Upper lobe of left lung (tissue), 6 donors: ENCODE measurements at regions not wholly inside any gene's neighbourhood (a gene's known extent, or its start where the extent isn't known, plus 50 kb on each side); places are given as distances from the start of the nearest gene placed in this dataset.
"Not testable (repeated sequence)": the region's sequence is repeated elsewhere in the genome, so short reads cannot be mapped to it uniquely, and the experiment has no call there.

Experiments
- ATAC-seq, 2 donors: fragments of 200-7000 bp; cut with Tn5 transposase; one replicate each; pipeline ENCODE4 v1.9.1; 2022; ENCODE audit warnings: mild to moderate bottlenecking in 2 of 2, moderate library complexity in 2 of 2; ENCODE audit not compliant: low FRiP score in 2 of 2
- DNase-seq, 2 donors: peaks; one replicate each; pipeline ENCODE4 v3.0.0-alpha.2; 2019 to 2020
- H3K27ac ChIP-seq, 4 donors: fragments of 200-600 bp; sonication (generic); one replicate each; pipeline ENCODE4 v1.5.1; 2016 to 2019
- H3K27me3 ChIP-seq, 4 donors: fragments of 200-600 bp; sonication (generic); one replicate each; pipeline ENCODE4 v1.5.1; 2017 to 2019
- H3K36me3 ChIP-seq, 4 donors: fragments of 200-600 bp; sonication (generic); one replicate each; pipeline ENCODE4 v1.5.1; 2016 to 2019
- H3K4me1 ChIP-seq, 4 donors: fragments of 200-600 bp; sonication (generic); one replicate each; pipeline ENCODE4 v1.5.1; 2018 to 2019
- H3K4me3 ChIP-seq, 4 donors: fragments of 200-600 bp; sonication (generic); one replicate each; pipeline ENCODE4 v1.5.1; 2017 to 2019; ENCODE audit warnings: mild to moderate bottlenecking in 2 of 4, moderate library complexity in 1 of 4
- H3K9me3 ChIP-seq, 4 donors: fragments of 200-600 bp; sonication (generic); one replicate each; pipeline ENCODE4 v1.5.1; 2018 to 2019
- EP300 ChIP-seq, 4 donors: sonication (generic); formaldehyde crosslinking; IDR thresholded peaks; one replicate each; pipeline ENCODE4 v1.5.1; 2017; ENCODE audit warnings: antibody characterized with exemption in 4 of 4, control low read depth in 2 of 4
- POLR2A ChIP-seq, 4 donors: fragments of 450-650 bp; IDR thresholded peaks; one replicate each; pipeline ENCODE4 v1.5.1; 2016 to 2017; ENCODE audit warnings: antibody characterized with exemption in 4 of 4, mild to moderate bottlenecking in 2 of 4
- POLR2AphosphoS5 ChIP-seq, 2 donors: sonication (generic); formaldehyde crosslinking; IDR thresholded peaks; one replicate each; pipeline ENCODE4 v1.5.1; 2017; ENCODE audit warnings: antibody characterized with exemption in 2 of 2
- WGBS, 2 donors: methylation state at CpG; one replicate each; pipeline ENCODE4 v1.1.5; 2017 to 2018; 5-methylcytosine and 5-hydroxymethylcytosine counted together
- TF ChIP-seq, protein P1 (sequence below), 6 experiments: fragments of 450-650 bp in 4 of 6; fragments of 200-600 bp in 2 of 6; sonication (generic) in 2 of 6; IDR thresholded peaks; one replicate each; pipeline ENCODE4 v1.5.1; 2016 to 2019; ENCODE audit warnings: antibody characterized with exemption in 6 of 6
- donor health status: DM: no; HTN: no; CAD: no; lungs with moderate emphysema.
- donor health status: DM: no; HTN: yes; CAD: no; lungs with severe emphysema.

DNA sequence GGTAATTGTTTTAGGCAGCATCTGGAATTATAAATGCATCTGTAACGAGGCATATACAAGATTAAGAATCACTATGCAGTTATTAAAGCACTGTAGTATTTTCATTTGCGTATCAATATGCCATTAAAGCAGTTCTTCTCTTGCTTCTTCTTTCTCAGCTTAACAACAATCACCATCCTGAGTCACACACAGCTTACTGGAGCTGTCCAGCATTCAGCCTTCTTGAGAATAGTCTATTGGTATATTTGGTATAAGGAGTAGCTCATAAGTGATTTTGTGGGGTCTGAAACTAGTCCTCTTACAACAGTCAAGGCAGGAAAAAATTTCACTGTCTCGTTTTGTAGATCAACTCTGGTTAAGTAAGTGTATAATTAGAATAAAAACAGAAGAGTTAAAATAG is 523.0 kb upstream of the FOXG1 start:
- no peak for ATAC-seq

DNA sequence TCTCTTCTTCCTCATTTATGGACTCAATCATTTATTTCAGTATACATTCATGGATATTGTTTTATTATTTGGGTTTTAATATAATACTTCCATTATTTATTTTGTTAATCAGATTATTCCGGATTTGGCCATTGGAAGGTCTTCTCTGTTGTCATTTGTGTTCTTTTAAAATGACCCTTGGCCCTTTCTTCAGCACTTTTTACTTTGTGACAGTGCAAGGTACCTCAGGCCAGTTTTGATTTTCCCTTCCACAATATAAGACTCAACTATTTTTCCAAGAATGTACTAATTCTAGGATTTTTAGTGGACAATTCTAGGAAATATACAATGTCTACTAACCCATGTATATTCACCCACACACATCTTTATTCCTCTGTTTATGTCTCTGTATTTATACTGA is 521.4 kb upstream of the FOXG1 start:
- WGBS, 2 donors: 32 to 43% methylated on average over 1 of the region's 1 CpG
- ATAC-seq: no peak
- Histone ChIP-seq H3K27me3 (no peaks in the 10 kb centered on the region), H3K27ac (no peak overlapping the region), H3K4me1 (no peaks in the 10 kb centered on the region), H3K4me3 (no peak overlapping the region), H3K36me3 (no peaks in the 10 kb centered on the region), H3K9me3 (no peaks in the 10 kb centered on the region)
- no peak for DNase-seq
- TF ChIP-seq, protein P1, sequence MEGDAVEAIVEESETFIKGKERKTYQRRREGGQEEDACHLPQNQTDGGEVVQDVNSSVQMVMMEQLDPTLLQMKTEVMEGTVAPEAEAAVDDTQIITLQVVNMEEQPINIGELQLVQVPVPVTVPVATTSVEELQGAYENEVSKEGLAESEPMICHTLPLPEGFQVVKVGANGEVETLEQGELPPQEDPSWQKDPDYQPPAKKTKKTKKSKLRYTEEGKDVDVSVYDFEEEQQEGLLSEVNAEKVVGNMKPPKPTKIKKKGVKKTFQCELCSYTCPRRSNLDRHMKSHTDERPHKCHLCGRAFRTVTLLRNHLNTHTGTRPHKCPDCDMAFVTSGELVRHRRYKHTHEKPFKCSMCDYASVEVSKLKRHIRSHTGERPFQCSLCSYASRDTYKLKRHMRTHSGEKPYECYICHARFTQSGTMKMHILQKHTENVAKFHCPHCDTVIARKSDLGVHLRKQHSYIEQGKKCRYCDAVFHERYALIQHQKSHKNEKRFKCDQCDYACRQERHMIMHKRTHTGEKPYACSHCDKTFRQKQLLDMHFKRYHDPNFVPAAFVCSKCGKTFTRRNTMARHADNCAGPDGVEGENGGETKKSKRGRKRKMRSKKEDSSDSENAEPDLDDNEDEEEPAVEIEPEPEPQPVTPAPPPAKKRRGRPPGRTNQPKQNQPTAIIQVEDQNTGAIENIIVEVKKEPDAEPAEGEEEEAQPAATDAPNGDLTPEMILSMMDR (IDR thresholded peaks at IDR 0.05): no peak
- TF ChIP-seq EP300 (IDR thresholded peaks at IDR 0.05): no peak
- no peak for TF ChIP-seq POLR2A (IDR thresholded peaks at IDR 0.05)
- TF ChIP-seq POLR2AphosphoS5 (IDR thresholded peaks at IDR 0.05): no peak

More for the DNA sequence above, 523.0 kb upstream of the FOXG1 start:
- H3K4me3 ChIP-seq: no peak overlapping the region
- H3K4me1 ChIP-seq: no peaks in the 10 kb centered on the region
- DNase-seq: no peak
- no peak overlapping the region for H3K27ac ChIP-seq
- WGBS, 2 donors: 55% methylated on average over 3 of the region's 3 CpGs
- no peaks in the 10 kb centered on the region for H3K36me3 ChIP-seq
- peaks cover 0 to 1% (median 0%) of the 10 kb centered on the region in 4 donors for H3K9me3 ChIP-seq
- H3K27me3 ChIP-seq: no peaks in the 10 kb centered on the region
- TF ChIP-seq POLR2A (IDR thresholded peaks at IDR 0.05): no peak
- TF ChIP-seq EP300 (IDR thresholded peaks at IDR 0.05): no peak
- TF ChIP-seq, protein P1 (IDR thresholded peaks at IDR 0.05): no peak
- TF ChIP-seq POLR2AphosphoS5 (IDR thresholded peaks at IDR 0.05): no peak

DNA sequence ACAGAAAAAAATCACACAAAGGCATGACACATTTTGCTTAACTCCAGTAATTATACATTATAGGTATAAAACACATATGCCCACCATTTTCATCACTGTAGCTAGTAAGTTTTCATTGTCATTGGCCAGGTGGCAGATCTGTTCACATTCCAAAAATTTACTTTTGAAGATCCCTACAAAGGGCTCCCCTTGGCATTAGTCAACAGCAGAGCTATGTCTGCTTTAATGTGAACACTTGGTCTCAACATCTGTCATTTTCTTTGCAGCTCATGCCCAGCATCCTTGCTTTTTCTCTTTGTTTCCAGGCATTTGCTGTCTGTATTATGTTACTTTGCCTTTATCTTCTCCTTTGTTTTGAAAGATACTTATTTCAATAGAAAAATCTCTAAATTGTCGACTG is 519.1 kb upstream of the FOXG1 start:
- no peak overlapping the region for H3K4me3 ChIP-seq
- no peak overlapping the region for H3K27ac ChIP-seq
- H3K9me3 ChIP-seq: no peaks in the 10 kb centered on the region
- ATAC-seq (no peak), DNase-seq (no peak)
- no peaks in the 10 kb centered on the region for H3K36me3 ChIP-seq
- no peak for TF ChIP-seq POLR2A (IDR thresholded peaks at IDR 0.05)
- TF ChIP-seq, protein P1 (IDR thresholded peaks at IDR 0.05): no peak
- TF ChIP-seq POLR2AphosphoS5 (IDR thresholded peaks at IDR 0.05): no peak
- no peak for TF ChIP-seq EP300 (IDR thresholded peaks at IDR 0.05)
- 68 to 72% methylated on average over 1 of the region's 1 CpG for WGBS, 2 donors
- H3K27me3 ChIP-seq: no peaks in the 10 kb centered on the region
- H3K4me1 ChIP-seq: no peaks in the 10 kb centered on the region

DNA sequence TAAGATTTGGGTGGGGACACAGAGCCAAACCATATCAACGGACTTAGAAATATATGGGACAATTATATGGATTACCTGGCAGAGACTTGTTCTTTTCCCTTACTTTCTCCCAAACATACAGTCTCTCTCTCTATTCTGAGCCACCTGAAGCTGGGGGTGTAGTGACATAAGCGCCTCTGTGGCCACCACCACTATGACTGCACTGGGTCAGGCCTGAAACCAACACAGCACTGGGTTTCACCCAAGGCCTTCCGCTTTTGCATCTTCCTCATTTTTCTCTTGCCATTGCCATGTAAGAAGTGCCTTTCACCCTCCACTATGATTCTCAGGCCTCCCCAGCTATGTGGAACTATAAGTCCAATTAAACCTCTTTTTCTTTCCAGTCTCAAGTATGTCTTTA is 514.5 kb upstream of the FOXG1 start:
- WGBS, 2 donors: 79 to 80% methylated on average over 3 of the region's 3 CpGs
- not testable (repeated sequence) for H3K27ac ChIP-seq, H3K27me3 ChIP-seq, DNase-seq, H3K9me3 ChIP-seq, H3K4me1 ChIP-seq, H3K4me3 ChIP-seq, ATAC-seq, H3K36me3 ChIP-seq

DNA sequence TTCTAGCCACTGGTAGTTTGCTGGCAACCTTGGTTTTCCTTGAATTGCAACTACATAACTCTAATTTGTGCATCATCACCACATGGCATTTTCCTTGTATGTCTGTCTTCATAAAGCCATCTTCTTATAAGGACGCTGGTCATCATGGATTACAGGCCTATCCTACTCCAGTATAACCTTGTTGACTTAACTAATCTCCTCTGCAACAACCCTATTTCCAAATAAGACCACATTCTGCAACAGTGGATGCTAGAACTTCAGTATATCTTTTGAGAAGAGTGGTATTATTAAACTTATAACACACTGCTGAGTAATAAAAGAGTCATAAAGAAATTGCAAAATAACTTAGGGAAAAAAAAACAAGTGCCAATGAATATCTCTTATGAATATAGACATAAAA is 511.8 kb upstream of the FOXG1 start:
- Histone ChIP-seq H3K27me3 (no peaks in the 10 kb centered on the region), H3K4me3 (no peak overlapping the region), H3K4me1 (no peaks in the 10 kb centered on the region), H3K9me3 (no peaks in the 10 kb centered on the region), H3K27ac (no peak overlapping the region), H3K36me3 (no peaks in the 10 kb centered on the region)
- no peak for DNase-seq
- TF ChIP-seq EP300 (IDR thresholded peaks at IDR 0.05): no peak
- TF ChIP-seq, protein P1 (IDR thresholded peaks at IDR 0.05): no peak
- TF ChIP-seq POLR2AphosphoS5 (IDR thresholded peaks at IDR 0.05): no peak
- TF ChIP-seq POLR2A (IDR thresholded peaks at IDR 0.05): no peak
- 71 to 76% methylated on average over 1 of the region's 1 CpG for WGBS, 2 donors
- no peak for ATAC-seq
